AG09319 (cell line): ENCODE measurements at regions not wholly inside any gene's neighbourhood (a gene's known extent, or its start where the extent isn't known, plus 50 kb on each side); places are given as distances from the start of the nearest gene placed in this dataset.

Source experiments
- DNase-seq: peaks from one replicate; pipeline ENCODE4 v3.0.0-alpha.2; 2010; ENCODE audit warnings: low read depth; ENCODE audit errors: extremely low read depth
- CTCF ChIP-seq: IDR thresholded peaks from 2 replicates; pipeline ENCODE4 v1.5.1; 2011; ENCODE audit warnings: low read depth, mild to moderate bottlenecking, inconsistent platforms, low read length, moderate library complexity

GRCh38 chr6:22082218-22082617 is 214.6 kb downstream of the PRL start:
- no peak for DNase-seq
- no peak for TF ChIP-seq CTCF

GRCh38 chr6:22083119-22083518 is 213.7 kb downstream of the PRL start:
- no peak for DNase-seq
- no peak for TF ChIP-seq CTCF

GRCh38 chr6:22087960-22088706 is 208.7 kb downstream of the PRL start:
- DNase-seq: no peak
- TF ChIP-seq CTCF: no peak

GRCh38 chr6:22091424-22091948 is 205.3 kb downstream of the PRL start:
- TF ChIP-seq CTCF: no peak
- no peak for DNase-seq

- TF ChIP-seq CTCF: no peak
- no peak for DNase-seq
These were observed 201.0 kb downstream of the PRL start for GRCh38 chr6:22095836-22096235.

- no peak for TF ChIP-seq CTCF
- no peak for DNase-seq
These were observed 198.2 kb downstream of the PRL start for GRCh38 chr6:22098601-22099031.

- TF ChIP-seq CTCF: no peak
- DNase-seq: no peak
These were observed 197.6 kb downstream of the PRL start for GRCh38 chr6:22099231-22099630.
